ENCODE measurements at regions not wholly inside any gene's neighbourhood (a gene's known extent, or its start where the extent isn't known, plus 50 kb on each side); places are given as distances from the start of the nearest gene placed in this dataset.

GRCh38 chr3:5750091-5750490, 562.6 kb downstream of the EDEM1 start:
- Histone ChIP-seq H3K9me3 (no peaks in the 10 kb centered on the region), H3K36me3 (no peaks in the 10 kb centered on the region), H3K4me1 (no peaks in the 10 kb centered on the region), H3K27me3 (no peaks in the 10 kb centered on the region), H3K27ac (no peak overlapping the region), H3K4me3 (no peak overlapping the region)
- DNase-seq = no peak
- TF ChIP-seq POLR2A (IDR thresholded peaks at IDR 0.05) = no peak
- no peak for TF ChIP-seq CTCF (IDR thresholded peaks at IDR 0.05)

- no peak for DNase-seq
- H3K4me1 ChIP-seq = no peaks in the 10 kb centered on the region
Measured at GRCh38 chr3:5750874-5751640, 563.5 kb downstream of the EDEM1 start.

GRCh38 chr3:5754602-5755001, 567.1 kb downstream of the EDEM1 start:
- Histone ChIP-seq H3K27ac (no peak overlapping the region), H3K27me3 (no peaks in the 10 kb centered on the region), H3K4me3 (no peak overlapping the region), H3K36me3 (no peaks in the 10 kb centered on the region), H3K4me1 (no peaks in the 10 kb centered on the region), H3K9me3 (no peaks in the 10 kb centered on the region)
- DNase-seq = no peak
- TF ChIP-seq POLR2A (IDR thresholded peaks at IDR 0.05) (no peak), CTCF (IDR thresholded peaks at IDR 0.05) (no peak)

More at GRCh38 chr3:5750874-5751640, 563.5 kb downstream of the EDEM1 start:
- H3K27me3 ChIP-seq = no peaks in the 10 kb centered on the region
- no peaks in the 10 kb centered on the region for H3K9me3 ChIP-seq
- H3K4me3 ChIP-seq = no peak overlapping the region
- no peaks in the 10 kb centered on the region for H3K36me3 ChIP-seq
- no peak overlapping the region for H3K27ac ChIP-seq
- TF ChIP-seq CTCF (IDR thresholded peaks at IDR 0.05) (no peak), POLR2A (IDR thresholded peaks at IDR 0.05) (no peak)

- Histone ChIP-seq H3K36me3 (no peaks in the 10 kb centered on the region), H3K4me3 (no peak overlapping the region), H3K27me3 (no peaks in the 10 kb centered on the region), H3K4me1 (no peaks in the 10 kb centered on the region), H3K27ac (no peak overlapping the region), H3K9me3 (no peaks in the 10 kb centered on the region)
- DNase-seq = no peak
- TF ChIP-seq CTCF (IDR thresholded peaks at IDR 0.05) (no peak), POLR2A (IDR thresholded peaks at IDR 0.05) (no peak)
Measured at GRCh38 chr3:5756443-5756842, 568.9 kb downstream of the EDEM1 start.

GRCh38 chr3:5757213-5757804, 569.8 kb downstream of the EDEM1 start:
- Histone ChIP-seq H3K4me3 (no peak overlapping the region), H3K36me3 (no peaks in the 10 kb centered on the region), H3K4me1 (no peaks in the 10 kb centered on the region), H3K9me3 (no peaks in the 10 kb centered on the region), H3K27me3 (no peaks in the 10 kb centered on the region), H3K27ac (no peak overlapping the region)
- no peak for DNase-seq
- TF ChIP-seq POLR2A (IDR thresholded peaks at IDR 0.05) (no peak), CTCF (IDR thresholded peaks at IDR 0.05) (no peak)

Data from Peyer's patch (tissue), 4 donors.